GM21529 (cell line): ENCODE measurements at regions not wholly inside any gene's neighbourhood (a gene's known extent, or its start where the extent isn't known, plus 50 kb on each side); places are given as distances from the start of the nearest gene placed in this dataset.

ENCODE experiments used
- ATAC-seq: cut with Tn5 transposase; IDR thresholded peaks from one replicate; pipeline ENCODE4 v1.9.1; 2021; ENCODE audit not compliant: unreplicated experiment

- peak; percentile 87 for ATAC-seq
These were observed 73.8 kb downstream of the SYNE3 start for GRCh38 chr14:95442633-95443021.

- no peak for ATAC-seq
These were observed 74.3 kb downstream of the SYNE3 start for GRCh38 chr14:95442016-95442632.

GRCh38 chr14:95440951-95441350, 75.5 kb downstream of the SYNE3 start:
- ATAC-seq: no peak

- ATAC-seq: no peak
These were observed 76.0 kb downstream of the SYNE3 start for GRCh38 chr14:95440496-95440895.

GRCh38 chr14:95439881-95440280, 76.6 kb downstream of the SYNE3 start:
- no peak for ATAC-seq

- ATAC-seq: no peak
These were observed 78.7 kb downstream of the SYNE3 start for GRCh38 chr14:95437715-95438114.

GRCh38 chr14:95436354-95436753, 80.1 kb downstream of the SYNE3 start:
- ATAC-seq: no peak

- ATAC-seq: no peak
These were observed 82.3 kb downstream of the SYNE3 start for GRCh38 chr14:95434121-95434520.

GRCh38 chr14:95433094-95433478, 83.4 kb downstream of the SYNE3 start:
- no peak for ATAC-seq

- ATAC-seq: no peak
These were observed 84.0 kb downstream of the SYNE3 start for GRCh38 chr14:95432144-95433093.

- ATAC-seq: no peak
These were observed 85.0 kb downstream of the SYNE3 start for GRCh38 chr14:95431199-95432143.

- ATAC-seq: no peak
These were observed 87.9 kb downstream of the SYNE3 start for GRCh38 chr14:95428557-95428956.

- ATAC-seq: no peak
These were observed 90.4 kb downstream of the SYNE3 start for GRCh38 chr14:95426116-95426475.

- ATAC-seq: no peak
These were observed 90.9 kb downstream of the SYNE3 start for GRCh38 chr14:95425369-95426115.

- ATAC-seq: no peak
These were observed 91.9 kb downstream of the SYNE3 start for GRCh38 chr14:95424529-95424928.

- no peak for ATAC-seq
These were observed 94.7 kb downstream of the SYNE3 start for GRCh38 chr14:95421741-95422140.

- ATAC-seq: no peak
These were observed 96.4 kb downstream of the SYNE3 start for GRCh38 chr14:95420060-95420459.

- ATAC-seq: no peak
These were observed 96.9 kb downstream of the SYNE3 start for GRCh38 chr14:95419569-95419968.

- ATAC-seq: no peak
These were observed 97.6 kb downstream of the SYNE3 start for GRCh38 chr14:95418858-95419257.

- no peak for ATAC-seq
These were observed 97.8 kb upstream of the CLMN start for GRCh38 chr14:95417492-95417891.

GRCh38 chr14:95415993-95416392, 96.3 kb upstream of the CLMN start:
- no peak for ATAC-seq
